ENCODE measurements at regions not wholly inside any gene's neighbourhood (a gene's known extent, or its start where the extent isn't known, plus 50 kb on each side); places are given as distances from the start of the nearest gene placed in this dataset.

DNA sequence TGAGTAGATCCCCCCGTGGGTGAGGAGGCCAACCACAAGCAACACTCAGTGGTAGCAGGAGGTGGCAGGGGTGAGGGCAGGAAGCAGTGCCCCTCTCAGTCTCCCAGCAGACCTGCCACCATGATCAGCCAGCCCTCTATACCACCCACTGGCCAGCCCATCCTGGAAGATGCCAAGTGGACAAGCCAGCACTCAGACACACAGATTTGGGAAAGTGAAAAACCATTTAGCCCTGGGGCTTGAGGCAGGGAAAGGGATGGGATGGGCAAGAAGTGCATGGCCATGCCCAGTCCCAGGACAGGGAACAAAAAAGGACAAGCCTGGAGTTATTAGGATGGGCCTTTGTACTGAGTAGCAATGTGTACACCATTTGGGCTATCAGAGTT is 76.9 kb downstream of the HFE start:
- TF ChIP-seq, protein P1, sequence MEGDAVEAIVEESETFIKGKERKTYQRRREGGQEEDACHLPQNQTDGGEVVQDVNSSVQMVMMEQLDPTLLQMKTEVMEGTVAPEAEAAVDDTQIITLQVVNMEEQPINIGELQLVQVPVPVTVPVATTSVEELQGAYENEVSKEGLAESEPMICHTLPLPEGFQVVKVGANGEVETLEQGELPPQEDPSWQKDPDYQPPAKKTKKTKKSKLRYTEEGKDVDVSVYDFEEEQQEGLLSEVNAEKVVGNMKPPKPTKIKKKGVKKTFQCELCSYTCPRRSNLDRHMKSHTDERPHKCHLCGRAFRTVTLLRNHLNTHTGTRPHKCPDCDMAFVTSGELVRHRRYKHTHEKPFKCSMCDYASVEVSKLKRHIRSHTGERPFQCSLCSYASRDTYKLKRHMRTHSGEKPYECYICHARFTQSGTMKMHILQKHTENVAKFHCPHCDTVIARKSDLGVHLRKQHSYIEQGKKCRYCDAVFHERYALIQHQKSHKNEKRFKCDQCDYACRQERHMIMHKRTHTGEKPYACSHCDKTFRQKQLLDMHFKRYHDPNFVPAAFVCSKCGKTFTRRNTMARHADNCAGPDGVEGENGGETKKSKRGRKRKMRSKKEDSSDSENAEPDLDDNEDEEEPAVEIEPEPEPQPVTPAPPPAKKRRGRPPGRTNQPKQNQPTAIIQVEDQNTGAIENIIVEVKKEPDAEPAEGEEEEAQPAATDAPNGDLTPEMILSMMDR (IDR thresholded peaks at IDR 0.05), result no peak
- TF ChIP-seq POLR2A (IDR thresholded peaks at IDR 0.05), result no peak
